Panc1 (cell line): ENCODE measurements at regions not wholly inside any gene's neighbourhood (a gene's known extent, or its start where the extent isn't known, plus 50 kb on each side); places are given as distances from the start of the nearest gene placed in this dataset.

ENCODE experiments used
- ATAC-seq: fragments of 200-7000 bp; cut with Tn5 transposase; 2 replicates; pipeline ENCODE4 v1.9.1; 2020; ENCODE audit warnings: mild to moderate bottlenecking, moderate library complexity
- BruUV-seq: library from RNA; stranded (reverse); fragments of 400-500 nt; replicated peaks from 2 replicates; lab custom pipeline; 2021; lab: Mats Ljungman, UMichigan
- CTCF ChIA-PET: fragments of 300-600 bp; sonication (Branson Sonifier 250); formaldehyde crosslinking; loops from one replicate; lab custom pipeline; 2022; ENCODE audit warnings: antibody characterized with exemption; lab: Charles Lee
- POLR2A ChIA-PET: fragments of 300-600 bp; sonication (Branson Sonifier 250); formaldehyde crosslinking; loops from one replicate; lab custom pipeline; 2022; ENCODE audit warnings: antibody characterized with exemption; lab: Charles Lee
- DNase-seq: peaks from one replicate; pipeline ENCODE4 v3.0.0-alpha.2; 2010; ENCODE audit warnings: low read depth, low spot score
- H3K27ac ChIP-seq: 2 replicates; pipeline ENCODE4 v1.5.1; 2011; ENCODE audit warnings: mild to moderate bottlenecking, low read length, inconsistent platforms
- H3K27me3 ChIP-seq: fragments of 200-500 bp; sonication (Bioruptor generic); 2 replicates; pipeline ENCODE4 v1.6.0; 2014; ENCODE audit warnings: low read length, inconsistent platforms; ENCODE audit not compliant: control insufficient read depth, insufficient read depth
- H3K36me3 ChIP-seq: fragments of 200-500 bp; sonication (Bioruptor generic); 2 replicates; pipeline ENCODE4 v1.5.1; 2014; ENCODE audit warnings: inconsistent platforms, mild to moderate bottlenecking, low read length, moderate library complexity; ENCODE audit not compliant: control insufficient read depth, insufficient read depth
- H3K4me1 ChIP-seq: 2 replicates; pipeline ENCODE4 v1.5.1; 2011; ENCODE audit warnings: inconsistent platforms, mild to moderate bottlenecking, low read length, moderate library complexity; ENCODE audit not compliant: control insufficient read depth, insufficient read depth
- H3K4me3 ChIP-seq, 2 experiments: 2 replicates each; pipeline ENCODE4 v1.5.1; 2011 to 2012; ENCODE audit warnings: low read depth in 2 of 2, low read length in 2 of 2, mild to moderate bottlenecking in 2 of 2, inconsistent platforms in 1 of 2, moderate library complexity in 1 of 2
- H3K9me3 ChIP-seq: fragments of 200-500 bp; sonication (Bioruptor generic); 2 replicates; pipeline ENCODE4 v1.5.1; 2014; ENCODE audit warnings: low read depth, mild to moderate bottlenecking, inconsistent platforms, low read length, moderate library complexity; ENCODE audit not compliant: control insufficient read depth, insufficient read depth
- CTCF ChIP-seq: fragments of 450-650 bp; IDR thresholded peaks from 2 replicates; pipeline ENCODE4 v1.5.1; 2017; ENCODE audit warnings: mild to moderate bottlenecking
- POLR2AphosphoS5 ChIP-seq: IDR thresholded peaks from 2 replicates; pipeline ENCODE4 v1.6.1; 2012; ENCODE audit warnings: mild to moderate bottlenecking, low read depth, low read length, moderate library complexity
- REST ChIP-seq, 2 experiments: IDR thresholded peaks; 2 replicates each; pipeline ENCODE4 v1.6.1; 2011 to 2012; ENCODE audit warnings: low read depth in 2 of 2, control low read depth in 1 of 2, low read length in 1 of 2, mild to moderate bottlenecking in 1 of 2, moderate library complexity in 1 of 2; ENCODE audit not compliant: insufficient read depth in 1 of 2
- SIN3A ChIP-seq: IDR thresholded peaks from 2 replicates; pipeline ENCODE4 v1.6.1; 2012; ENCODE audit warnings: low read depth, mild to moderate bottlenecking, low read length, moderate library complexity, borderline replicate concordance; ENCODE audit not compliant: insufficient read depth
- TCF7L2 ChIP-seq: IDR thresholded peaks from 2 replicates; pipeline ENCODE4 v1.6.1; 2011; ENCODE audit warnings: mild to moderate bottlenecking, low read depth, low read length, inconsistent platforms
- in situ Hi-C: cut with HindIII; loops from 2 replicates; pipeline ENCODE4 v1.10.0; 2016; ENCODE audit warnings: low sequenced_read_pairs, low pct_unique_long_range_greater_than_20kb
- intact Hi-C: fragments of 100-400 bp; cut with micrococcal nuclease; formaldehyde crosslinking; loops from one replicate; pipeline ENCODE4 v1.10.0; 2022; ENCODE audit not compliant: unreplicated experiment

GRCh38 chrX:112941209-112941837, 100.7 kb upstream of the AMOT start:
- Histone ChIP-seq H3K27ac (no peak overlapping the region), H3K27me3 (no peaks in the 10 kb centered on the region), H3K4me1 (no peaks in the 10 kb centered on the region), H3K4me3 (peak overlapping the region; percentile 4 to 22; a peak in 3 of 4 replicates), H3K36me3 (no peaks in the 10 kb centered on the region), H3K9me3 (no peaks in the 10 kb centered on the region)
- in situ Hi-C loops, result no loop called here
- ChIA-PET POLR2A (no interaction called here), CTCF (interaction anchor here (0.6 kb wide), 1 partner anchor 344 kb away, joined by 4 read pairs; no protein-coding TSS in a partner anchor)
- intact Hi-C loops, result no loop called here
- DNase-seq (peak; percentile 2), ATAC-seq (no peak)
- TF ChIP-seq POLR2AphosphoS5 (no peak), CTCF (peak; percentile 28; the same call in 1 of the 2 replicates)
- no TSS peak for BruUV-seq

GRCh38 chrX:112935029-112935428, 94.4 kb upstream of the AMOT start:
- H3K4me3 ChIP-seq, result no peak overlapping the region
- no peaks in the 10 kb centered on the region for H3K9me3 ChIP-seq
- H3K27me3 ChIP-seq, result no peaks in the 10 kb centered on the region
- no peak for DNase-seq
- no peaks in the 10 kb centered on the region for H3K4me1 ChIP-seq
- in situ Hi-C loops (no loop called here), intact Hi-C loops (no loop called here)
- no peak for ATAC-seq
- CTCF ChIA-PET, result no interaction called here
- TF ChIP-seq REST (IDR thresholded peaks at IDR 0.05; ENCODE audit: insufficient read depth in 1 of 2, low read depth in 2 of 2, low read length in 1 of 2) (no peak), POLR2AphosphoS5 (no peak), CTCF (no peak), SIN3A (no peak), TCF7L2 (no peak)
- H3K27ac ChIP-seq, result no peak overlapping the region
- no TSS peak for BruUV-seq
- POLR2A ChIA-PET, result no interaction called here
- no peaks in the 10 kb centered on the region for H3K36me3 ChIP-seq
